ENCODE measurements at regions not wholly inside any gene's neighbourhood (a gene's known extent, or its start where the extent isn't known, plus 50 kb on each side); places are given as distances from the start of the nearest gene placed in this dataset.

DNA sequence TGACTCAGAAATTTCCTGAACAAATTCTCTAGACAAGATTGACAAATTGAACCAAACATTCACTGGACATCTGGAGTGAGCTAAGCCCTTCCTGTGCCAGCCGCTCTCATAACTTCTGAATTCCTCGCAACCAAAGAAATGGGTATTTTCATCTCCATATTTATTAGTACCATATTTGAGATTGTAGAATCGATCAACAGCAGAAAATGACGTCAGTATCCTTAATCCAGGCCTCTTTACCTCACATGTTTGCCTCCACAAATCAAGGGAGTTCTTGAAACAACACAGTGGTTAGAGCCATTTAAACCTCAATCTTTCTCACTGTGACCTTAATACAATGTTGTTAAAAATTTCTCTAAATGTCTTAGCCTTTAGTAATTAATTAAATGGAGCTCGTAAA, 735.6 kb upstream of the SORCS1 start:
- TF ChIP-seq CTCF (IDR thresholded peaks at IDR 0.05; ENCODE audit: poor library complexity): no peak
- no peak for TF ChIP-seq EZH2phosphoT487 (IDR thresholded peaks at IDR 0.05; ENCODE audit: low read depth, severe bottlenecking, unreplicated experiment)
- TF ChIP-seq EZH2 (IDR thresholded peaks at IDR 0.05; ENCODE audit: borderline replicate concordance): no peak
